ENCODE measurements at regions not wholly inside any gene's neighbourhood (a gene's known extent, or its start where the extent isn't known, plus 50 kb on each side); places are given as distances from the start of the nearest gene placed in this dataset.

GRCh38 chr5:26239588-26239987 lies 798.8 kb downstream of the CDH9 start:
- ChIA-PET CTCF (ENCODE audit: low intra/inter-chr PET ratio, low total read pairs) (no interaction called here), POLR2A (no interaction called here)
- no peak overlapping the region for H3K27ac ChIP-seq (ENCODE audit: extremely low read length, insufficient read depth, low read length)
- ATAC-seq (no peak), DNase-seq (ENCODE audit: low spot score) (no peak), FAIRE-seq (no peak)
- H3K9me3 ChIP-seq (ENCODE audit: low read length): peaks cover 7% of the 10 kb centered on the region; the same call in 1 of the 2 replicates
- H3K79me2 ChIP-seq (ENCODE audit: insufficient read depth, low read length): no peaks in the 10 kb centered on the region
- no peak overlapping the region for H3K9ac ChIP-seq (ENCODE audit: insufficient read depth, low read depth, low read length)
- TF ChIP-seq IRF9 (CRISPR knock-in tag; IDR thresholded peaks at IDR 0.05; ENCODE audit: borderline replicate concordance) (no peak), MAFG (CRISPR knock-in tag; IDR thresholded peaks at IDR 0.05) (no peak), ZBTB14 (CRISPR knock-in tag; IDR thresholded peaks at IDR 0.05) (no peak), ZFP36L1 (CRISPR knock-in tag; IDR thresholded peaks at IDR 0.05) (no peak), KDM2A (CRISPR knock-in tag; IDR thresholded peaks at IDR 0.05; ENCODE audit: borderline replicate concordance, low read depth) (no peak), TIGD3 (CRISPR knock-in tag; IDR thresholded peaks at IDR 0.05; ENCODE audit: borderline replicate concordance) (no peak), KLF13 (CRISPR knock-in tag; IDR thresholded peaks at IDR 0.05) (no peak), ZNF331 (CRISPR knock-in tag; IDR thresholded peaks at IDR 0.05) (no peak), TRIM22 (IDR thresholded peaks at IDR 0.05) (no peak), PTBP1 (IDR thresholded peaks at IDR 0.05; ENCODE audit: low read depth, low read length, poor library complexity, severe bottlenecking) (no peak)
- H3K4me1 ChIP-seq (ENCODE audit: insufficient read depth, low read length): no peaks in the 10 kb centered on the region
- H3K4me2 ChIP-seq (ENCODE audit: low read depth, low read length): no peak overlapping the region
- intact Hi-C loops (cut with micrococcal nuclease; ENCODE audit: unreplicated experiment) (no loop called here), in situ Hi-C loops (cut with HindIII; ENCODE audit: extremely low pct_ligation_motif_present, low pct_unique_long_range_greater_than_20kb) (no loop called here)
- H3K4me3 ChIP-seq (replicated peaks in 1 of 3; ENCODE audit: insufficient read depth in 1 of 3, low read depth in 2 of 3, low read length in 3 of 3): no peak overlapping the region
- no peaks in the 10 kb centered on the region for H4K20me1 ChIP-seq (ENCODE audit: insufficient read depth, low read length)
- 51% methylated on average over 4 of the region's 4 CpGs for WGBS (ENCODE audit: low lambda C conversion rate)
- H2AFZ ChIP-seq (ENCODE audit: low read length): no peak overlapping the region
- no TSS peak for BruUV-seq (replicated peaks)
- H3K36me3 ChIP-seq (replicated peaks in 1 of 2; ENCODE audit: control insufficient read depth in 1 of 2, insufficient read depth in 2 of 2, low read length in 2 of 2): no peaks in the 10 kb centered on the region
- no peaks in the 10 kb centered on the region for H3K27me3 ChIP-seq (ENCODE audit: control insufficient read depth in 1 of 2, insufficient read depth in 2 of 2, low read length in 2 of 2)
